AG04449 (cell line): ENCODE measurements at regions not wholly inside any gene's neighbourhood (a gene's known extent, or its start where the extent isn't known, plus 50 kb on each side); places are given as distances from the start of the nearest gene placed in this dataset.
"Not testable (repeated sequence)": the region's sequence is repeated elsewhere in the genome, so short reads cannot be mapped to it uniquely, and the experiment has no call there.

Experiments used
- CTCF ChIA-PET: fragments of 350-600 bp; formaldehyde crosslinking; extraction: SDS; loops from one replicate; lab custom pipeline; 2021; ENCODE audit warnings: antibody characterized with exemption; lab: Yijun Ruan, JAX
- POLR2A ChIA-PET: fragments of 400-600, 350-600 bp; formaldehyde crosslinking; extraction: SDS; loops from one replicate; lab custom pipeline; 2020; ENCODE audit warnings: antibody characterized with exemption, inconsistent platforms; lab: Yijun Ruan, JAX
- DNase-seq: peaks from one replicate; pipeline ENCODE4 v3.0.0-alpha.2; 2010; ENCODE audit warnings: low read depth, low spot score
- H3K4me3 ChIP-seq: 2 replicates; pipeline ENCODE4 v1.5.1; 2011; ENCODE audit warnings: low read depth, mild to moderate bottlenecking, control low read depth, low read length
- TF ChIP-seq, protein P1 (sequence below): IDR thresholded peaks from one replicate; pipeline ENCODE4 v1.5.1; 2011; ENCODE audit warnings: mild to moderate bottlenecking, moderate library complexity, low read length, control low read depth, inconsistent platforms; ENCODE audit not compliant: insufficient read depth; ENCODE audit errors: missing control alignments

DNA sequence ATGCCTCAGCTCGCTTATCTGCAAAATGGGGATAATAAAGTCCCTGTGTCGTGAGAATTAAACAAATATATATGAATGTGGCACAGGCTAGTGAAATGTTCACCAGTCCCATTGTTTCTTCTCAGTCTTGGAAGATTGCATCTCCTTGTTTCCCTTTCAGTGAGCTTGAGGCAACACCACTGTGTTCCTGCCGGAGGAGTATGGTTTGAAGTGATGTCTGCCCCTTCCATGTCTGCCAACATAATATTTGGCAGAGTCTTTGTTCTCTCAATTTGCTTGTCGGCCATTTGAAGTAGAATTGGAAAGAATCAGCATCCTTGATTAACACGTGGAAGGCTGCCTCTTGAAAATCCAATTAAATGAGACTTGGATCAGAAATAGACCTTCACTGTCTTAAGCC, 1088.5 kb upstream of the INTU start:
- POLR2A ChIA-PET = no interaction called here
- no peak for DNase-seq
- no peak overlapping the region for H3K4me3 ChIP-seq
- CTCF ChIA-PET = no interaction called here
- TF ChIP-seq, protein P1, sequence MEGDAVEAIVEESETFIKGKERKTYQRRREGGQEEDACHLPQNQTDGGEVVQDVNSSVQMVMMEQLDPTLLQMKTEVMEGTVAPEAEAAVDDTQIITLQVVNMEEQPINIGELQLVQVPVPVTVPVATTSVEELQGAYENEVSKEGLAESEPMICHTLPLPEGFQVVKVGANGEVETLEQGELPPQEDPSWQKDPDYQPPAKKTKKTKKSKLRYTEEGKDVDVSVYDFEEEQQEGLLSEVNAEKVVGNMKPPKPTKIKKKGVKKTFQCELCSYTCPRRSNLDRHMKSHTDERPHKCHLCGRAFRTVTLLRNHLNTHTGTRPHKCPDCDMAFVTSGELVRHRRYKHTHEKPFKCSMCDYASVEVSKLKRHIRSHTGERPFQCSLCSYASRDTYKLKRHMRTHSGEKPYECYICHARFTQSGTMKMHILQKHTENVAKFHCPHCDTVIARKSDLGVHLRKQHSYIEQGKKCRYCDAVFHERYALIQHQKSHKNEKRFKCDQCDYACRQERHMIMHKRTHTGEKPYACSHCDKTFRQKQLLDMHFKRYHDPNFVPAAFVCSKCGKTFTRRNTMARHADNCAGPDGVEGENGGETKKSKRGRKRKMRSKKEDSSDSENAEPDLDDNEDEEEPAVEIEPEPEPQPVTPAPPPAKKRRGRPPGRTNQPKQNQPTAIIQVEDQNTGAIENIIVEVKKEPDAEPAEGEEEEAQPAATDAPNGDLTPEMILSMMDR = no peak

DNA sequence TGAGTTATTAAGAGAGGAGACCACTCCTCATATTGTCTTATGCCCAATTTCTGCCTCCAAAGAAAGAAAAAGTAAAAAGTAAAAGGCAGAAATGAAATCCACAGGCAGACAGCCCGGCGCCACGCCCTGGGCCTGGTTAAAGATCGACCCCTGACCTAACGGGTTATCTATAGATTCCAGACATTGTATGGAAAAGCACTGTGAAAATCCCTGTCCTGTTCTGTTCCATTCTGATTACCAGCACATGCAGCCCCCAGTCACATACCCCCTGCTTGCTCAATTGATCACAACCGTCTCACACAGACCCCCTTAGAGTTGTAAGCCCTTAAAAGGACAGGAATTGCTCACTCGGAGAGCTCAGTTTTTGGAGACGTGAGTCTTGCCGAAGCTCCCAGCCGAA, 1086.6 kb upstream of the INTU start:
- CTCF ChIA-PET, POLR2A ChIA-PET, H3K4me3 ChIP-seq, DNase-seq: not testable (repeated sequence)

DNA sequence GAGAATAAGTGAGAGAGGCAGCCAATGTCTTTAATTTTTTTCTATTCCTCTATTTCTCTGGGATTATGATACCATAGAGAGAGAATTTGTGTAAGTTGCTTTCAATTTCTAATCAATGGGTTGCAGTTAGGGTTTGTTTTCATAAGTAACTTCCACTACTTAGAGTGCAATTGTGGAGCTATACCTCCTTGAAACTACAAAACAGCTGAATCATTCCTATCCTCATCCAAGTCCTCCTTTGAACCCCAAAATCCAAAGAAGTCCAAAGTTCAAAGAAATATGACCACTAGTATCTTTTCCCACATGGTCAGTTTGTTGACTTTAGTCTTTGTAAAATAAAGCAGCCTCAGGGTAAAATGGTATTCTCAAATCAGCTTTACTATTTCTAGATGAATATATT, 1085.4 kb upstream of the INTU start:
- POLR2A ChIA-PET = no interaction called here
- TF ChIP-seq, protein P1 = no peak
- CTCF ChIA-PET = no interaction called here
- H3K4me3 ChIP-seq = no peak overlapping the region
- no peak for DNase-seq

DNA sequence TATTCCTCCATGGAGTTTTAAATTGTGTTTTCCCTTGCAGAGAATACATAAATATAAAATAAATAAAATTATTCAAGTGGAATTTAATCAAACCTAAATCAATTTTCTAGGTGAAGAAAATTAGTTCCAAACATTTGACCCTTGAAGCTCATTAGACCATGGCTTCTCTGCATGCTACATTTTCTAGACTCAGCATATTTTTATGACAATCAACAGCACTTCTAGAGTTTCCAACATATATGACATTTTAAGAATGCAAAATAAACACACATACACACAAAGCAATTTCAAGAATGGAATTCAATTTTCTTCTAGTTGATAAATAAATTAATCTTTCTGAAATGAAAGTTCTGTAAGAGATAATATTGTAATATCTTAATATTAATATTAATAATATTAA, 1083.9 kb upstream of the INTU start:
- TF ChIP-seq, protein P1 = no peak
- H3K4me3 ChIP-seq = no peak overlapping the region
- ChIA-PET CTCF (no interaction called here), POLR2A (no interaction called here)
- DNase-seq = no peak

DNA sequence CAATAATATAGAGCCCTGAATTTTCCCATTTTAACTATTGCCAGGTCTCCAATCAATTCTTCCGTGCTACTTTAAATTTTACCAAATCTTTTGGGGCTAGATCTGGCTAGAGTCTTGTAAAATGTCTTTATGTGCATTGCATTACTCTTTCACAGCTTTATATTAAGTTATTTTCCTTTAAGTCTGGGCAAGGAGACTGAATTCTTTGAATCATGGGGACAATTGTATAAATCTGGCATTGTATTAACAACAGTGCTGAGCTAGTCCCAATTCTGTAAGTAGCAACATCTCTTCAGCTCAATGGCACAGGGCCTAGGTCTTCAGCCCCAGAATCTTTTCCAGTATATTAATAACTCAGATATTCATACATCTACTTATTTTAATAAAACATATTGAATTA, 1080.4 kb upstream of the INTU start:
- CTCF ChIA-PET = interaction anchor here (1.7 kb wide), 1 partner anchor 10 kb away, joined by 4 read pairs; no protein-coding TSS in a partner anchor
- no peak for DNase-seq
- TF ChIP-seq, protein P1 = no peak
- no peak overlapping the region for H3K4me3 ChIP-seq
- POLR2A ChIA-PET = no interaction called here

DNA sequence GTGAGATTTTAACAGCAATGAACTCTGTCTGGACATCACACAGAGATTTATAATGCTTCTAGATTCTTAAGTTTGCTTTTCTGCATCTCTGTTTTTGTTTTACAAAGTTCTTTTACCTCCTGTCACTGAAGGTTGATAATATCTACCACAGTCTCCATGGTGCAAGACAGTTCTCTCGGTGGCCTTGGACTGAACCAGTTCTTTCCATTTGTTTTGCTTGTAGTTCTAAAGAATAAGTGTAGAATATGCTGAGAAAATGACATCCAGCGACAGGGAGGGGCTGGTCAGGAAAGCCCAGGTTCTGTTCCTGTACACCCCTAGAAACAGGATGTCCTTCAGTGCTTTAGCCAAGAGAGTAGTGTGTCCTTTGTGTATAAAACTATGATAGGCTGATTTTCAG, 1079.5 kb upstream of the INTU start:
- POLR2A ChIA-PET = interaction anchor here (0.8 kb wide), 1 partner anchor 1239 kb away, joined by 3 read pairs; no protein-coding TSS in a partner anchor
- CTCF ChIA-PET = interaction anchor here (1.7 kb wide), 1 partner anchor 10 kb away, joined by 4 read pairs; no protein-coding TSS in a partner anchor
- H3K4me3 ChIP-seq = no peak overlapping the region
- TF ChIP-seq, protein P1 = no peak
- no peak for DNase-seq

DNA sequence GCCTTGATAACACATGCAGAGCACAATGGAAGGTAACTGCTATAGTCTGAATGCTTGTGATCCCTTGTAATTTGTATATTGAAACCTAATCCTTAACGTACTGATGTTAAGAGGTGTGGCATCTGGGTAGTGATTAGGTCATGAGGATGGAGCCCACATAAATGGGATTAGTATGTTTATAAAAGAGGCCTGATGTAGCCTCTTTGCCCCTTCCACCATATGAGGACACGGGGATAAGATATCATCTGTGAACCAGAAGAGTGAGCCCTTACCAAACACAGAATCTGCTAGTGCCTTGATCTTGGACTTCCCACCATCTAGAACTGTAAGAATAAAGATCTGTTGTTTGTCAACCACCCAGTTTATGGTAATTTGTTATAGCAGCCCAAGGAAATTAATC, 1074.2 kb upstream of the INTU start:
- no peak overlapping the region for H3K4me3 ChIP-seq
- TF ChIP-seq, protein P1 = no peak
- DNase-seq = no peak
- CTCF ChIA-PET = no interaction called here
- POLR2A ChIA-PET = no interaction called here
